ENCODE measurements at regions not wholly inside any gene's neighbourhood (a gene's known extent, or its start where the extent isn't known, plus 50 kb on each side); places are given as distances from the start of the nearest gene placed in this dataset.

DNA sequence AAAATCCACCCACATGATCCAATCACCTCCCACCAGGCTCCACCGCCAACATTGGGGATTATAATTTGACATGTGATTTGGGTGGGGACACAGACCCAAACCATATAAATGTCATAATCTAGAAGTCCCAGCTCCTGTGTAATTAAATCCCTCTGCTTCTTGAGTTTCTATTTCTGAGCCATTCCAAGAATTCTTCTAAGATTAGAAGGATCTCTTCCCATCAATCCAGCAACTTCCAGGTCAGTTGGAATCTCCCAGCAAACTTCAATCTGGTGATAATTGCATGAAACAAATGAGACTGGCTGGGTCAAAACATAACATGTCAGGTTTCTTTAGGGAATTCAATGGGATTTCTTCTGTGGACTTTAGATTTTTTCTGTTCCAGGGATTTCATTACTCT is 127.8 kb upstream of the CDH5 start:
- no peak for DNase-seq (ENCODE audit: low read depth, low spot score)
- no peak overlapping the region for H3K4me3 ChIP-seq (ENCODE audit: low read depth, low read length)
- TF ChIP-seq, protein P1, sequence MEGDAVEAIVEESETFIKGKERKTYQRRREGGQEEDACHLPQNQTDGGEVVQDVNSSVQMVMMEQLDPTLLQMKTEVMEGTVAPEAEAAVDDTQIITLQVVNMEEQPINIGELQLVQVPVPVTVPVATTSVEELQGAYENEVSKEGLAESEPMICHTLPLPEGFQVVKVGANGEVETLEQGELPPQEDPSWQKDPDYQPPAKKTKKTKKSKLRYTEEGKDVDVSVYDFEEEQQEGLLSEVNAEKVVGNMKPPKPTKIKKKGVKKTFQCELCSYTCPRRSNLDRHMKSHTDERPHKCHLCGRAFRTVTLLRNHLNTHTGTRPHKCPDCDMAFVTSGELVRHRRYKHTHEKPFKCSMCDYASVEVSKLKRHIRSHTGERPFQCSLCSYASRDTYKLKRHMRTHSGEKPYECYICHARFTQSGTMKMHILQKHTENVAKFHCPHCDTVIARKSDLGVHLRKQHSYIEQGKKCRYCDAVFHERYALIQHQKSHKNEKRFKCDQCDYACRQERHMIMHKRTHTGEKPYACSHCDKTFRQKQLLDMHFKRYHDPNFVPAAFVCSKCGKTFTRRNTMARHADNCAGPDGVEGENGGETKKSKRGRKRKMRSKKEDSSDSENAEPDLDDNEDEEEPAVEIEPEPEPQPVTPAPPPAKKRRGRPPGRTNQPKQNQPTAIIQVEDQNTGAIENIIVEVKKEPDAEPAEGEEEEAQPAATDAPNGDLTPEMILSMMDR (IDR thresholded peaks at IDR 0.05; ENCODE audit: low read depth, low read length) = no peak
- in situ Hi-C loops (cut with HindIII; ENCODE audit: low sequenced_read_pairs) = no loop called here

DNA sequence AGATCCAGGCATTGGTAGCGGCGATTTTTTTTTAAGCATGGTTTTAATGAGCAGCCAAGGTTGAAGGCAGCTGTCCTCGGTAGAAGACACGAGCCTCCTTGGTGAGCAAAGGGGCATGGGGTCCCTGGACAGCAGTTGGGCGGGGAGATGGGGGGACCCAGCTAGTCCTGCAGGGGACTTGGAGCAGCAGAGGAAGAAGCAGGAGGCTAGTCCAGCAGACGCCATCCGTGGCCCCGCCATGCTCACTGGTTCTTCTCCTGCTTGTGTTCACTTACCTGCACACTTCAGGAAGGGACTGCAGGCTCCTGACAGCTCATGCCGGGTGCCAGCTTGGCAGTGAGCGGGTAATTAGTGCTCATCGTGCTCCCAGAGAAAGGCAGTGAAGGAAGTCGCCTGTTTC is 130.2 kb upstream of the CDH5 start:
- H3K4me3 ChIP-seq (ENCODE audit: low read depth, low read length) = no peak overlapping the region
- no peak for DNase-seq (ENCODE audit: low read depth, low spot score)
- TF ChIP-seq, protein P1 (IDR thresholded peaks at IDR 0.05; ENCODE audit: low read depth, low read length) = no peak
- in situ Hi-C loops (cut with HindIII; ENCODE audit: low sequenced_read_pairs) = no loop called here

- no peak overlapping the region for H3K4me3 ChIP-seq (ENCODE audit: low read depth, low read length)
- DNase-seq (ENCODE audit: low read depth, low spot score) = no peak
- TF ChIP-seq, protein P1 (IDR thresholded peaks at IDR 0.05; ENCODE audit: low read depth, low read length) = no peak
- in situ Hi-C loops (cut with HindIII; ENCODE audit: low sequenced_read_pairs) = no loop called here
Measured at GRCh38 chr16:66231452-66232160, 134.9 kb upstream of the CDH5 start.

DNA sequence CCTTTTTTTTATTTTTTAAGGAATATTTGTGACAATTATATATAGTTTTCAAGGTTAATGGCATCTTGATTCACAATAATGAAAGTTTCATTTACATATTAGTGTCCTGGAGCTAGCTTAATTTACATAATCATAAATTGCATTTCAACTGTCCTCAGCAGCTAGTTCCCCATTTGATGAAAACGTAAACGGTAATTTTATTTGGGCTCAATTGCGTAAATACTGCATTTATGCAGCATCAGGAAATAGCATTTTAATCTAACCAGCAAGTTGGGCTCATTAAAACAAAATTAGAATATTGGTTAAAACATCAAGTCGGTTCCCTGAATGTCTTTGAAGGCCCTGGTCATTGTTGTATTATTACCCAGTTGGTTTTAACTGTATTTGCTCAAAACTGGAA is 136.8 kb upstream of the CDH5 start:
- in situ Hi-C loops (cut with HindIII; ENCODE audit: low sequenced_read_pairs) = no loop called here
- no peak overlapping the region for H3K4me3 ChIP-seq (ENCODE audit: low read depth, low read length)
- TF ChIP-seq, protein P1 (IDR thresholded peaks at IDR 0.05; ENCODE audit: low read depth, low read length) = no peak
- DNase-seq (ENCODE audit: low read depth, low spot score) = no peak

DNA sequence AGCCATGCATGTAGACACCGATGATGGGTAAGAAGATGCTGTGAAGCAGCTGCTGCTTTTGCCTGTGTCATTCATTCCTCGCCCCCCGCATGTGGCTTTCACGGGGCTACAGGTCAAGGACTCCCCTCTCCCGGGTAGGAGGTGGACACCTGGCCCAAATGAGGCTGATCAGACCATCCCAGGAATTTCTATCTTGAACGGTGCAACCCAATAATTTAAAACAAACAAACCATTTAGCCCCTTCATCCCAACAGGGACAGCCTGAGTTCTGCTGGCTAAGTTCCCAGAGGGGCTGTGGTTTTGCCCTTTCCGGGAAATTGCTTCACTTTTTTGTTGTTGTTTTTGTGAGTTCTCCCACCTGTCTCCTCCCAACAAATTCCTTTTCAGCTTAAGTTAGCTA is 137.7 kb upstream of the CDH5 start:
- peak; percentile 23 for DNase-seq (ENCODE audit: low read depth, low spot score)
- TF ChIP-seq, protein P1 (IDR thresholded peaks at IDR 0.05; ENCODE audit: low read depth, low read length) = no peak
- H3K4me3 ChIP-seq (ENCODE audit: low read depth, low read length) = no peak overlapping the region
- in situ Hi-C loops (cut with HindIII; ENCODE audit: low sequenced_read_pairs) = no loop called here

DNA sequence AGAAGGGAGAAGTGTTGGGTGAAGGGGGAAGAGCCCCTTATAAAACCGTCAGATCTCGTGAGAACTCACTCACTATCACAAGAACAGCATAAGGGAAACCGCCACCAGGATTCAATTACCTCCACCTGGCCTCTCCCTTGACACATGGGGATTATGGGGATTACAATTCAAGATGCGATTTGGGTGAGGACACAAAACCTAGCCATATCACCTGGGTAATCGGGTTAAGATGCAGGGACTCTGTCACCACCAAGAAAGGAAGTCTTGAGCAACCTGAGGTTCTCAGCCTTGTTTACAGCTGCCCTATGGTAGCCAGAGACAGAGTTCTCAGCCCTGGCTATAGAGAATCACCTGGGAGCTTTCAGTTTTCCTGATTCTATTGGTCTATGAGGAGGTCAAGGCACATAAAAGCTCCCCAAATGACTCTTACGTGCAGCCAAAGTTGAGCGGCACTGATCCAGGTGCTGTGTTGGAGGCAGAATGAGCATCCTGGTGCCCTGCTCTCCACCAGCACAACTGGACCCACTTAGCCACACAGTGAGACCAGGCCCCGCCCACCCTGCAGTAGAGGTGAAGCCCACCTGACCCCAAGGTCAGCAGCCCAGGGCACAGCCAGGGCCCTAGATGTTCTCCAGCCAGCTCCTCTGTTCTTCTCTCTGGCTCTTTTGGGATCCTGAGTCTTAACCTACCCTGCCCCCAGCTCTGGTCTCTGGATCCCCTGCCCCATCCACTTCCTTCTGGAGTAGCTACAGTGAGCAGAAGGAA is 138.5 kb upstream of the CDH5 start:
- no peak for DNase-seq (ENCODE audit: low read depth, low spot score)
- in situ Hi-C loops (cut with HindIII; ENCODE audit: low sequenced_read_pairs) = no loop called here
- TF ChIP-seq, protein P1 (IDR thresholded peaks at IDR 0.05; ENCODE audit: low read depth, low read length) = no peak
- H3K4me3 ChIP-seq (ENCODE audit: low read depth, low read length) = no peak overlapping the region
